Gastroesophageal sphincter (tissue), 4 donors: ENCODE measurements at regions not wholly inside any gene's neighbourhood (a gene's known extent, or its start where the extent isn't known, plus 50 kb on each side); places are given as distances from the start of the nearest gene placed in this dataset.

Experiments used
- ATAC-seq: fragments of 150-250 bp; one replicate; pipeline ENCODE4 v1.9.1; 2016; ENCODE audit warnings: mild to moderate bottlenecking, moderate library complexity
- H3K27ac ChIP-seq, 4 donors: fragments of 200-600 bp; sonication (generic) in 3 of 4; 1 replicate in 3 of 4; 2 replicates in 1 of 4; pipeline ENCODE4 v1.5.1; 2016 to 2019
- H3K27me3 ChIP-seq: fragments of 200-600 bp; sonication (generic); one replicate; pipeline ENCODE4 v1.5.1; 2019
- H3K36me3 ChIP-seq, 2 donors: fragments of 200-600 bp; sonication (generic); one replicate each; pipeline ENCODE4 v1.5.1; 2019; ENCODE audit warnings: control low read depth in 1 of 2
- H3K4me1 ChIP-seq, 3 donors: fragments of 200-600 bp; sonication (generic); 1 replicate in 2 of 3; 2 replicates in 1 of 3; pipeline ENCODE4 v1.5.1; 2016 to 2019; ENCODE audit warnings: control low read depth in 2 of 3
- H3K4me3 ChIP-seq, 2 donors: fragments of 200-600 bp; sonication (generic); one replicate each; pipeline ENCODE4 v1.5.1; 2019; ENCODE audit warnings: mild to moderate bottlenecking in 1 of 2, moderate library complexity in 1 of 2
- H3K9me3 ChIP-seq, 3 donors: fragments of 200-600 bp; sonication (generic); one replicate each; pipeline ENCODE4 v1.5.1; 2017 to 2019; ENCODE audit warnings: control low read depth in 2 of 3
- CTCF ChIP-seq, 4 experiments: fragments of 200-600 bp in 2 of 4; fragments of 450-650 bp in 2 of 4; sonication (generic) in 1 of 4; IDR thresholded peaks; one replicate each; pipeline ENCODE4 v1.5.1; 2017 to 2019; ENCODE audit warnings: antibody characterized with exemption in 4 of 4, mild to moderate bottlenecking in 2 of 4, moderate library complexity in 2 of 4
- EP300 ChIP-seq: sonication (generic); formaldehyde crosslinking; IDR thresholded peaks from one replicate; pipeline ENCODE4 v1.6.1; 2017; ENCODE audit warnings: antibody characterized with exemption, mild to moderate bottlenecking
- POLR2A ChIP-seq, 2 donors: fragments of 450-650 bp; IDR thresholded peaks; one replicate each; pipeline ENCODE4 v1.6.1; 2017; ENCODE audit warnings: antibody characterized with exemption in 2 of 2, mild to moderate bottlenecking in 2 of 2, moderate library complexity in 1 of 2
- POLR2AphosphoS5 ChIP-seq: sonication (generic); formaldehyde crosslinking; IDR thresholded peaks from one replicate; pipeline ENCODE4 v1.6.1; 2017; ENCODE audit warnings: antibody characterized with exemption
- WGBS, 2 donors: methylation state at CpG; one replicate each; pipeline ENCODE4 v1.1.5; 2018; ENCODE audit warnings: low coverage in 1 of 2; 5-methylcytosine and 5-hydroxymethylcytosine counted together

GRCh38 chr15:70491641-70492040 lies 271.7 kb downstream of the UACA start:
- no peak overlapping the region for H3K27ac ChIP-seq
- H3K36me3 ChIP-seq, result no peaks in the 10 kb centered on the region
- no peak overlapping the region for H3K4me3 ChIP-seq
- ATAC-seq, result no peak
- no peaks in the 10 kb centered on the region for H3K9me3 ChIP-seq
- peaks cover 0 to 22% (median 0%) of the 10 kb centered on the region in 3 donors for H3K4me1 ChIP-seq
- 91 to 100% methylated on average over 3 to 4 of the region's 6 CpGs for WGBS, 2 donors
- no peak for TF ChIP-seq EP300
- no peak for TF ChIP-seq POLR2AphosphoS5
- no peak for TF ChIP-seq POLR2A (IDR thresholded peaks at IDR 0.05)
- no peak for TF ChIP-seq CTCF (IDR thresholded peaks at IDR 0.05)
- no peaks in the 10 kb centered on the region for H3K27me3 ChIP-seq

- no CpG with 5 or more reads among the region's 6 CpGs for WGBS, 2 donors
These were observed 272.1 kb downstream of the UACA start for GRCh38 chr15:70491201-70491621.

GRCh38 chr15:70490838-70491155 lies 272.6 kb downstream of the UACA start:
- H3K27me3 ChIP-seq, result no peaks in the 10 kb centered on the region
- H3K36me3 ChIP-seq, result no peaks in the 10 kb centered on the region
- H3K9me3 ChIP-seq, result no peaks in the 10 kb centered on the region
- no peak overlapping the region for H3K4me3 ChIP-seq
- 90% methylated on average over 6 of the region's 7 CpGs; no CpG with 5 or more reads in 1 of the 2 donors for WGBS, 2 donors
- TF ChIP-seq POLR2A (IDR thresholded peaks at IDR 0.05), result no peak
- no peak for ATAC-seq
- H3K27ac ChIP-seq, result no peak overlapping the region
- H3K4me1 ChIP-seq, result peaks cover 0 to 22% (median 0%) of the 10 kb centered on the region in 3 donors

More at GRCh38 chr15:70491201-70491621, 272.1 kb downstream of the UACA start:
- no peak for ATAC-seq
- Histone ChIP-seq H3K27ac (no peak overlapping the region), H3K4me1 (peaks cover 0 to 22% (median 0%) of the 10 kb centered on the region in 3 donors), H3K4me3 (no peak overlapping the region), H3K9me3 (no peaks in the 10 kb centered on the region), H3K27me3 (no peaks in the 10 kb centered on the region), H3K36me3 (no peaks in the 10 kb centered on the region)
- TF ChIP-seq EP300, result no peak
- no peak for TF ChIP-seq POLR2AphosphoS5
- TF ChIP-seq CTCF (IDR thresholded peaks at IDR 0.05), result no peak
- no peak for TF ChIP-seq POLR2A (IDR thresholded peaks at IDR 0.05)

GRCh38 chr15:70490148-70490837 lies 273.1 kb downstream of the UACA start:
- TF ChIP-seq EP300 (no peak), CTCF (IDR thresholded peaks at IDR 0.05) (no peak), POLR2A (IDR thresholded peaks at IDR 0.05) (no peak), POLR2AphosphoS5 (no peak)
- Histone ChIP-seq H3K36me3 (no peaks in the 10 kb centered on the region), H3K27me3 (no peaks in the 10 kb centered on the region), H3K27ac (no peak overlapping the region), H3K9me3 (no peaks in the 10 kb centered on the region), H3K4me1 (peaks cover 0 to 22% (median 0%) of the 10 kb centered on the region in 3 donors), H3K4me3 (no peak overlapping the region)
- 50% methylated on average over 2 of the region's 11 CpGs for WGBS, 2 donors
- ATAC-seq, result no peak

GRCh38 chr15:70488941-70489848 lies 274.2 kb downstream of the UACA start:
- no peak overlapping the region for H3K27ac ChIP-seq
- peaks cover 0 to 12% (median 0%) of the 10 kb centered on the region in 3 donors for H3K4me1 ChIP-seq
- H3K27me3 ChIP-seq, result no peaks in the 10 kb centered on the region
- no peak overlapping the region for H3K4me3 ChIP-seq
- ATAC-seq, result no peak
- 82 to 86% methylated on average over 8 to 9 of the region's 15 CpGs for WGBS, 2 donors
- H3K36me3 ChIP-seq, result no peaks in the 10 kb centered on the region
- TF ChIP-seq CTCF (IDR thresholded peaks at IDR 0.05) (no peak), POLR2AphosphoS5 (no peak), POLR2A (IDR thresholded peaks at IDR 0.05) (no peak), EP300 (no peak)
- H3K9me3 ChIP-seq, result no peaks in the 10 kb centered on the region
